Upper lobe of left lung (tissue), 6 donors: ENCODE measurements at regions not wholly inside any gene's neighbourhood (a gene's known extent, or its start where the extent isn't known, plus 50 kb on each side); places are given as distances from the start of the nearest gene placed in this dataset.

Source experiments
- ATAC-seq, 2 donors: fragments of 200-7000 bp; cut with Tn5 transposase; one replicate each; pipeline ENCODE4 v1.9.1; 2022; ENCODE audit warnings: mild to moderate bottlenecking in 2 of 2, moderate library complexity in 2 of 2; ENCODE audit not compliant: low FRiP score in 2 of 2
- DNase-seq, 2 donors: peaks; one replicate each; pipeline ENCODE4 v3.0.0-alpha.2; 2019 to 2020
- H3K27ac ChIP-seq, 4 donors: fragments of 200-600 bp; sonication (generic); one replicate each; pipeline ENCODE4 v1.5.1; 2016 to 2019
- H3K27me3 ChIP-seq, 4 donors: fragments of 200-600 bp; sonication (generic); one replicate each; pipeline ENCODE4 v1.5.1; 2017 to 2019
- H3K36me3 ChIP-seq, 4 donors: fragments of 200-600 bp; sonication (generic); one replicate each; pipeline ENCODE4 v1.5.1; 2016 to 2019
- H3K4me1 ChIP-seq, 4 donors: fragments of 200-600 bp; sonication (generic); one replicate each; pipeline ENCODE4 v1.5.1; 2018 to 2019
- H3K4me3 ChIP-seq, 4 donors: fragments of 200-600 bp; sonication (generic); one replicate each; pipeline ENCODE4 v1.5.1; 2017 to 2019; ENCODE audit warnings: mild to moderate bottlenecking in 2 of 4, moderate library complexity in 1 of 4
- H3K9me3 ChIP-seq, 4 donors: fragments of 200-600 bp; sonication (generic); one replicate each; pipeline ENCODE4 v1.5.1; 2018 to 2019
- EP300 ChIP-seq, 4 donors: sonication (generic); formaldehyde crosslinking; IDR thresholded peaks; one replicate each; pipeline ENCODE4 v1.5.1; 2017; ENCODE audit warnings: antibody characterized with exemption in 4 of 4, control low read depth in 2 of 4
- POLR2A ChIP-seq, 4 donors: fragments of 450-650 bp; IDR thresholded peaks; one replicate each; pipeline ENCODE4 v1.5.1; 2016 to 2017; ENCODE audit warnings: antibody characterized with exemption in 4 of 4, mild to moderate bottlenecking in 2 of 4
- POLR2AphosphoS5 ChIP-seq, 2 donors: sonication (generic); formaldehyde crosslinking; IDR thresholded peaks; one replicate each; pipeline ENCODE4 v1.5.1; 2017; ENCODE audit warnings: antibody characterized with exemption in 2 of 2
- WGBS, 2 donors: methylation state at CpG; one replicate each; pipeline ENCODE4 v1.1.5; 2017 to 2018; 5-methylcytosine and 5-hydroxymethylcytosine counted together
- TF ChIP-seq, protein P1 (sequence below), 6 experiments: fragments of 450-650 bp in 4 of 6; fragments of 200-600 bp in 2 of 6; sonication (generic) in 2 of 6; IDR thresholded peaks; one replicate each; pipeline ENCODE4 v1.5.1; 2016 to 2019; ENCODE audit warnings: antibody characterized with exemption in 6 of 6
- donor health status: DM: no; HTN: no; CAD: no; lungs with moderate emphysema.
- donor health status: DM: no; HTN: yes; CAD: no; lungs with severe emphysema.

DNA sequence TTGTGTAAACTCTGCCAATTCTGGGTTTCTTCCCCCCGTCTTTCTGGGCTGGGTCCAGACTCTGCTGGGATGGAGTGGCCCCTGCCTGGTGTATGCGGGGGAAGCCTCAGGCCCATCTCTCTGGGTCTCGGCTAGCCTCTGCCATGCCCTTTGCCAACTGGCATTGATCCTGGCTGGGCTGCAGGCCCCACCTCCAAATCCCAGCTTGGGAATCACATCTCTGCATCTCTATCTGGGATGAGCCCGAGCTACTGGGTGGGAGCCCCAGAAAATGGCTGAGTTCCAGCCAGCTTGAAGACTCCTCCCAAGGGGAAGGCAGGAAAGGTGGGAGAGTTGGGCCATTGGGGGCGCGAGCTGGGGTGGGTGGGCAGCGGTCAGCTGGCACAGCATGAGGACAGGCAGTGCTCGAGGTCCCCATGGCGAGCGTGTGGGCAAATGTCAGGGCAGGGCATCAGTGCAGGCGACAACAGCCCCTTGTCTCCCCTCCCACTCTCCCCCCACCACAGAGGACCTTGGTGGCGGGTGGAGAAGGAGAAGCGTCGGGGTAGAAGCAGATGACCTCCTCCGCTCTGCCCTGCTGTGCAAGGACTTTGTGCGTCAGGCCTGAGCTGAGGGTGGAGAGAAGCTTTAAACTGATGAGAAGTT, 139.4 kb downstream of the ASB1 start:
- no peak for TF ChIP-seq POLR2A (IDR thresholded peaks at IDR 0.05)
- TF ChIP-seq, protein P1, sequence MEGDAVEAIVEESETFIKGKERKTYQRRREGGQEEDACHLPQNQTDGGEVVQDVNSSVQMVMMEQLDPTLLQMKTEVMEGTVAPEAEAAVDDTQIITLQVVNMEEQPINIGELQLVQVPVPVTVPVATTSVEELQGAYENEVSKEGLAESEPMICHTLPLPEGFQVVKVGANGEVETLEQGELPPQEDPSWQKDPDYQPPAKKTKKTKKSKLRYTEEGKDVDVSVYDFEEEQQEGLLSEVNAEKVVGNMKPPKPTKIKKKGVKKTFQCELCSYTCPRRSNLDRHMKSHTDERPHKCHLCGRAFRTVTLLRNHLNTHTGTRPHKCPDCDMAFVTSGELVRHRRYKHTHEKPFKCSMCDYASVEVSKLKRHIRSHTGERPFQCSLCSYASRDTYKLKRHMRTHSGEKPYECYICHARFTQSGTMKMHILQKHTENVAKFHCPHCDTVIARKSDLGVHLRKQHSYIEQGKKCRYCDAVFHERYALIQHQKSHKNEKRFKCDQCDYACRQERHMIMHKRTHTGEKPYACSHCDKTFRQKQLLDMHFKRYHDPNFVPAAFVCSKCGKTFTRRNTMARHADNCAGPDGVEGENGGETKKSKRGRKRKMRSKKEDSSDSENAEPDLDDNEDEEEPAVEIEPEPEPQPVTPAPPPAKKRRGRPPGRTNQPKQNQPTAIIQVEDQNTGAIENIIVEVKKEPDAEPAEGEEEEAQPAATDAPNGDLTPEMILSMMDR (IDR thresholded peaks at IDR 0.05) = no peak
- no peak for TF ChIP-seq POLR2AphosphoS5 (IDR thresholded peaks at IDR 0.05)
- TF ChIP-seq EP300 (IDR thresholded peaks at IDR 0.05) = no peak
- 85 to 94% methylated on average over 16 of the region's 16 CpGs for WGBS, 2 donors
- Histone ChIP-seq H3K4me1 (peaks cover 0 to 27% (median 12%) of the 10 kb centered on the region in 4 donors), H3K27me3 (no peaks in the 10 kb centered on the region), H3K27ac (no peak overlapping the region), H3K9me3 (no peaks in the 10 kb centered on the region), H3K4me3 (no peak overlapping the region), H3K36me3 (no peaks in the 10 kb centered on the region)
- DNase-seq = no peak
- ATAC-seq = no peak

DNA sequence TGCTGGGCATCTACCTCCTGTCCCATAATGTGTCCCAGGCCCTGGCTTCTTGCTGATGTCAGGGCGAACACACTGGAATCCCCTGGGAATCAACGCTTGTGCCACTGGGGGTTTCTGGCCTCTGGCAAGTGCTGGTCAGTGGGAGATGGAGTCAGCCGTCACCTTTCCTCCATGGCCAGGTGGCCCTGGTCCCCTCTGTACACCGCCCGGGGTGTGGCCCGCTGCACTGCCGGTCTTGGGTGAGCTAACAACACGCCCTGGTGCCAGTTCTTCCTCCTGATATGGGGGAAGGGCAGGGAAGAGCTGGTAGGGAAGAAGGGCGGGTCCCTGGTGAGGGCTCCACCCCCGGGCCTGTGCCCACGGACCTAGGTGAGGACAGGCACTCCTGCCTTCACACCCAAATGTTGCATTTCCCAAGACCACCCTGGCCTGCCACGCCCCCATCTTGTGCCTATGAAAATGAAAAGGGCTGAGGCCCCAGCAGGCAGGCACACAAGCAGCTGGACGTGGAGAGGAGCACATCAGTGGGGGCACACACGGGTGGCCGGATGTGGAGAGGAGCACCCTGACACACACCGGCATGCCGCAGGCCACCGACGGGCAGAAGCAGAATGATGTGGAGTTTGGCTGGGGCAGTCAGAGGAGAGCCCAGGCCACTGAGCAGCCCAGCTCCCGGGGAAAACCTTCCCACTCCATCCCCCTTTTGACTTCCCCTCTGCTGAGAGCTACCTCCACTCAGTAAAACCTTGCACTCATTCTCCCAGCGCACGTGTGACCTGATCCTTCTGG, 140.5 kb downstream of the ASB1 start:
- DNase-seq (peak; percentile 76 to 77), ATAC-seq (no peak)
- TF ChIP-seq POLR2A (IDR thresholded peaks at IDR 0.05) = peak in 1 of 4 donors; percentile 27
- TF ChIP-seq POLR2AphosphoS5 (IDR thresholded peaks at IDR 0.05) = peak in 1 of 2 donors; percentile 8
- TF ChIP-seq, protein P1 (IDR thresholded peaks at IDR 0.05) = no peak
- H3K4me3 ChIP-seq = no peak overlapping the region
- no peaks in the 10 kb centered on the region for H3K36me3 ChIP-seq
- peak overlapping the region in 1 of 4 donors; percentile 90 for H3K27ac ChIP-seq
- 78 to 80% methylated on average over 11 to 22 of the region's 22 CpGs for WGBS, 2 donors
- no peaks in the 10 kb centered on the region for H3K9me3 ChIP-seq
- H3K4me1 ChIP-seq = peaks cover 0 to 36% (median 12%) of the 10 kb centered on the region in 4 donors
- no peaks in the 10 kb centered on the region for H3K27me3 ChIP-seq

DNA sequence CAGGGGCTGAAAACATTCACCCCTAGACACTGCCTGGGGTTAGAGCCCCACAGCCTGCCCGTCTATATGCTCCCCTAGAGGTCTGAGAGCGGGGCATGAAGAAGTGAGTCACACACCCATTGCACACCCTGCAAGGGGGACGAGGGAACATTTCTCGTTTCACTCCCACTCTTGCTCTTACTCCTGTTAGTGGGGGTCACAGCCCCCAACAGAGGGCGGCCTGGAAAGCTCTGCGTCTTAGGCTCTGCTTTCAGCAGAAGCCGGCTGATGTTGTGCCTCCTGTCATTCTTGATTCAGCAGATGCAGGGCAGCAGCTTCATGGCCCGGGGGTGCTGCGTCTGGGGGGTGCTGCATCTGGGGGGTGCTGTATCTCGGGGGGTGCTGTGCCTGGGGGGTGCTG, 141.3 kb downstream of the ASB1 start:
- H3K36me3 ChIP-seq = no peaks in the 10 kb centered on the region
- no peak overlapping the region for H3K4me3 ChIP-seq
- no peaks in the 10 kb centered on the region for H3K27me3 ChIP-seq
- TF ChIP-seq EP300 (IDR thresholded peaks at IDR 0.05) (no peak), POLR2A (IDR thresholded peaks at IDR 0.05) (no peak), POLR2AphosphoS5 (IDR thresholded peaks at IDR 0.05) (no peak)
- TF ChIP-seq, protein P1 (IDR thresholded peaks at IDR 0.05) = no peak
- ATAC-seq (no peak), DNase-seq (no peak)
- peaks cover 0 to 37% (median 12%) of the 10 kb centered on the region in 4 donors for H3K4me1 ChIP-seq
- no peaks in the 10 kb centered on the region for H3K9me3 ChIP-seq
- H3K27ac ChIP-seq = peak overlapping the region in 3 of 4 donors; percentile 77 to 90 (median 81)
- 82 to 87% methylated on average over 7 to 9 of the region's 10 CpGs for WGBS, 2 donors

DNA sequence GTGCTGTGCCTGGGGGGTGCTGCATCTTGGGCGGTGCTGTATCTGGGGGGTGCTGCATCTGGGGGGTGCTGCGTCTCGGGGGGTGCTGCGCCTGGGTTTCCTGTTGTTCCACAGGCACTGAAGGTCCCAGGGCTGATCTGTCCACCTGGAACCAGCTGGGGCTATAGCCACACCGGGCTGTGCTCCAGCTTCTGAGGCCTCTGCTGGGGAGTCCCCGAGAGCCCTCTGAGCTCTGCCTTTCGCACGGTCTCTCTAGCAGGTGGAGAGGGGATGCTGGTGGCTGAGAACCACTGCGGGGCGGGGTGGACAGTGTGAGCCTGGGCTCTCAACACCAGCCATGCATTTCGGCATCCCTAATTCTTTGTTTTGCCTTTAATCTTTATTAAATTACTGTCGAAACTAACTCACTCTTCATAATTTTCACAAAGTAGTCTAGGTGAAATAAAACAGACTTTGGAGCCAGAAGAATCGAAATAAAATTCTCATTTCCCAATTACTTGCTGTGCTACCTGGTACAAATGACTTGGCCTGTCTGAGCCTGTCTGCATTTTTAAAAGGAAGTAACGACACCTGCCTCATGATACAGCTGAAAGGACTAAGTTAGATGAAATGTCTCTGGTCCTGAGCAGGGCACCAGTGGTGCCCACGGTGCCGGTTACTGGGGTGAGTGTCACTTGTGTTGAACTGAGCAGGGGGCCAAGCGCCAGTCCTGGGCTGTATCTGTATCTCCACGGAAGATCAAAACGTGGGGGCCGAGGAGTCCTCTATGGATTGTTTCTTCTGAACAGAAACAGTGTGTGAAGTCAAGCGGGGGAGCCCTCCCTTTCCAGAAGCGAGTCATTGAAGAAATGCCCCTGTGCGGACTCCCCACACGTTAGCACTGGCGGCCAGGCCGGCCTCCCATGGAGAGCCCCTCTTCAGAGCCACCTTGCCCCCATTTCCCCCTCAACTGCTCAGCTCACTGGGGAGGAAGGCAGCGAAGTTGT, 142.0 kb downstream of the ASB1 start:
- WGBS, 2 donors = 68 to 76% methylated on average over 20 to 25 of the region's 27 CpGs
- Histone ChIP-seq H3K4me1 (peaks cover 0 to 40% (median 15%) of the 10 kb centered on the region in 4 donors), H3K36me3 (no peaks in the 10 kb centered on the region), H3K9me3 (no peaks in the 10 kb centered on the region), H3K27ac (peak overlapping the region; percentile 74 to 90 (median 79)), H3K4me3 (no peak overlapping the region), H3K27me3 (no peaks in the 10 kb centered on the region)
- TF ChIP-seq POLR2A (IDR thresholded peaks at IDR 0.05) = no peak
- ATAC-seq (peak in 1 of 2 donors; percentile 4), DNase-seq (peak in 1 of 2 donors; percentile 74)
